A549 (cell line): ENCODE measurements at regions not wholly inside any gene's neighbourhood (a gene's known extent, or its start where the extent isn't known, plus 50 kb on each side); places are given as distances from the start of the nearest gene placed in this dataset.

Source experiments
- ATAC-seq, 2 experiments: fragments of 200-7000 bp in 1 of 2; fragments of >200 bp in 1 of 2; cut with Nextera tagmentation in 1 of 2; cut with Tn5 transposase in 1 of 2; 3 replicates each; pipeline versions ENCODE4 v1.8.0 to v1.9.1; 2018 to 2020; ENCODE audit warnings: mild to moderate bottlenecking in 1 of 2, moderate library complexity in 1 of 2
- CTCF ChIA-PET: fragments of 300-600 bp; sonication (Branson Sonifier 250); formaldehyde crosslinking; extraction: SDS; loops from one replicate; lab custom pipeline; 2021; ENCODE audit warnings: antibody characterized with exemption, inconsistent platforms; lab: Yijun Ruan, JAX
- POLR2A ChIA-PET: fragments of 350-600 bp; formaldehyde crosslinking; extraction: SDS; loops from one replicate; lab custom pipeline; 2021; ENCODE audit warnings: antibody characterized with exemption, inconsistent platforms; lab: Yijun Ruan, JAX
- DNase-seq, 2 experiments: peaks; one replicate each; pipeline versions ENCODE4 v3.0.0 to v3.0.0-alpha.2; 2011 to 2016; ENCODE audit warnings: low read depth in 1 of 2, low spot score in 1 of 2
- FAIRE-seq: peaks from 2 replicates; lab custom pipeline; 2011; peaks lifted over from hg19 to GRCh38; lab: Jason Lieb, UNC
- H3K27ac ChIP-seq, 2 experiments: fragments of >200 bp; sonication (Bioruptor Twin); formaldehyde crosslinking; 3 replicates each; pipeline ENCODE4 v1.5.1; 2016 to 2017
- H3K4me1 ChIP-seq: fragments of >200 bp; sonication (Bioruptor Twin); formaldehyde crosslinking; 3 replicates; pipeline ENCODE4 v1.6.1; 2016
- H3K4me2 ChIP-seq: fragments of >200 bp; sonication (Bioruptor Twin); formaldehyde crosslinking; 3 replicates; pipeline ENCODE4 v1.6.1; 2016
- H3K4me3 ChIP-seq: fragments of >200 bp; sonication (Bioruptor Twin); formaldehyde crosslinking; 3 replicates; pipeline ENCODE4 v1.5.1; 2016
- H3K9me3 ChIP-seq: fragments of >200 bp; sonication (Bioruptor Twin); formaldehyde crosslinking; 3 replicates; pipeline ENCODE4 v1.6.1; 2016
- CBX2 ChIP-seq: fragments of 200-600 bp; sonication (generic); IDR thresholded peaks from 2 replicates; pipeline ENCODE4 v1.6.1; 2016; ENCODE audit warnings: low read depth, mild to moderate bottlenecking, borderline replicate concordance
- CEBPB ChIP-seq, 2 experiments: fragments of >200 bp in 1 of 2; sonication (Bioruptor Twin) in 1 of 2; formaldehyde crosslinking in 1 of 2; IDR thresholded peaks; 2 replicates each; pipeline ENCODE4 v1.6.1; 2012 to 2016
- EHF ChIP-seq: fragments of 250-450 bp; sonication (Bioruptor Pico); IDR thresholded peaks from 2 replicates; pipeline ENCODE4 v1.5.0; 2020; ENCODE audit warnings: mild to moderate bottlenecking
- EHMT2 ChIP-seq: fragments of 200-600 bp; sonication (generic); IDR thresholded peaks from 2 replicates; pipeline ENCODE4 v1.6.1; 2016; ENCODE audit warnings: antibody characterized with exemption, low read depth, mild to moderate bottlenecking, moderate library complexity
- EP300 ChIP-seq, 2 experiments: fragments of >200 bp; sonication (Bioruptor Twin); formaldehyde crosslinking; IDR thresholded peaks; 2 replicates in 1 of 2; 3 replicates in 1 of 2; pipeline ENCODE4 v1.6.1; 2016 to 2017
- FOSB ChIP-seq: fragments of 250-450 bp; sonication (Bioruptor Pico); IDR thresholded peaks from 2 replicates; pipeline ENCODE4 v1.5.0; 2020; ENCODE audit warnings: mild to moderate bottlenecking, moderate library complexity
- FOSL2 ChIP-seq, 2 experiments: fragments of 450-650 bp in 1 of 2; fragments of >200 bp in 1 of 2; sonication (Bioruptor Twin) in 1 of 2; formaldehyde crosslinking; IDR thresholded peaks; 2 replicates each; pipeline versions ENCODE4 v1.5.0 to v1.6.1; 2016 to 2020; ENCODE audit warnings: mild to moderate bottlenecking in 1 of 2, moderate library complexity in 1 of 2
- HDAC2 ChIP-seq: fragments of 200-600 bp; sonication (generic); IDR thresholded peaks from 2 replicates; pipeline ENCODE4 v1.6.1; 2016
- HES2 ChIP-seq: fragments of >200 bp; sonication (Bioruptor Twin); formaldehyde crosslinking; IDR thresholded peaks from 2 replicates; pipeline ENCODE4 v1.6.1; 2016
- HEYL ChIP-seq: fragments of 250-450 bp; sonication (Bioruptor Pico); IDR thresholded peaks from 2 replicates; pipeline ENCODE4 v1.8.0; 2021; ENCODE audit warnings: mild to moderate bottlenecking, moderate library complexity
- HOXB13 ChIP-seq: fragments of 250-450 bp; sonication (Bioruptor Pico); IDR thresholded peaks from 2 replicates; pipeline ENCODE4 v1.5.0; 2020; ENCODE audit warnings: low read depth, mild to moderate bottlenecking, moderate library complexity
- JUNB ChIP-seq: fragments of >200 bp; sonication (Bioruptor Twin); formaldehyde crosslinking; IDR thresholded peaks from 2 replicates; pipeline ENCODE4 v1.6.1; 2016
- KDM5A ChIP-seq: fragments of 200-600 bp; sonication (generic); IDR thresholded peaks from 2 replicates; pipeline ENCODE4 v1.6.1; 2016; ENCODE audit warnings: antibody characterized with exemption, mild to moderate bottlenecking
- MYC ChIP-seq: IDR thresholded peaks from 2 replicates; pipeline ENCODE4 v1.6.1; 2012; ENCODE audit warnings: mild to moderate bottlenecking, inconsistent platforms, low read length, improper control_type of control experiment, borderline replicate concordance
- NFE2L2 ChIP-seq: fragments of 150-350 bp; conservative IDR thresholded peaks from 2 replicates; pipeline ENCODE4 v1.6.1; 2014; ENCODE audit warnings: low read length
- NPAS2 ChIP-seq: fragments of 250-450 bp; sonication (Bioruptor Pico); IDR thresholded peaks from 2 replicates; pipeline ENCODE4 v1.8.0; 2022; ENCODE audit warnings: mild to moderate bottlenecking, moderate library complexity, borderline replicate concordance
- NR3C1 ChIP-seq: fragments of >200 bp; sonication (Bioruptor Twin); formaldehyde crosslinking; IDR thresholded peaks from 3 replicates; pipeline ENCODE4 v1.6.1; 2017
- PBX3 ChIP-seq: IDR thresholded peaks from 2 replicates; pipeline ENCODE4 v1.6.1; 2012
- PHF8 ChIP-seq: fragments of 200-600 bp; sonication (generic); IDR thresholded peaks from 2 replicates; pipeline ENCODE4 v1.6.1; 2016; ENCODE audit warnings: low read depth, mild to moderate bottlenecking, antibody characterized with exemption, moderate library complexity, borderline replicate concordance
- POLR2A ChIP-seq: IDR thresholded peaks from 2 replicates; pipeline ENCODE4 v1.6.1; 2012; ENCODE audit warnings: mild to moderate bottlenecking, low read length
- RAD21 ChIP-seq, 2 experiments: fragments of >200 bp in 1 of 2; sonication (Bioruptor Twin) in 1 of 2; formaldehyde crosslinking in 1 of 2; IDR thresholded peaks in 1 of 2; conservative IDR thresholded peaks in 1 of 2; 2 replicates in 1 of 2; 3 replicates in 1 of 2; pipeline ENCODE4 v1.6.1; 2012 to 2018; ENCODE audit warnings: inconsistent platforms in 1 of 2
- RCOR1 ChIP-seq: fragments of 150-350 bp; IDR thresholded peaks from 2 replicates; pipeline ENCODE4 v1.6.1; 2014; ENCODE audit warnings: antibody characterized with exemption, low read length, low read depth
- REST ChIP-seq: fragments of 200-600 bp; sonication (generic); IDR thresholded peaks from 2 replicates; pipeline ENCODE4 v1.6.1; 2016; ENCODE audit warnings: antibody characterized with exemption, mild to moderate bottlenecking, moderate library complexity
- SMC3 ChIP-seq: fragments of >200 bp; sonication (Bioruptor Twin); formaldehyde crosslinking; IDR thresholded peaks from 3 replicates; pipeline ENCODE4 v1.6.1; 2018; ENCODE audit warnings: inconsistent platforms
- USF2 ChIP-seq: fragments of 450-650 bp; IDR thresholded peaks from 2 replicates; pipeline ENCODE4 v1.6.1; 2014; ENCODE audit warnings: antibody characterized with exemption
- ZNF302 ChIP-seq: fragments of 250-450 bp; sonication (Bioruptor Pico); IDR thresholded peaks from 2 replicates; pipeline ENCODE4 v1.9.0; 2021; ENCODE audit warnings: inconsistent platforms, mild to moderate bottlenecking, moderate library complexity
- WGBS: methylation state at CpG from one replicate; pipeline ENCODE4 v1.1.6; 2017; ENCODE audit errors: missing lambda C conversion rate; 5-methylcytosine and 5-hydroxymethylcytosine counted together

GRCh38 chr16:19974607-19975006 is 90.0 kb upstream of the GPRC5B start:
- CTCF ChIA-PET, result no interaction called here
- FAIRE-seq, result no peak
- no peaks in the 10 kb centered on the region for H3K4me1 ChIP-seq
- TF ChIP-seq NR3C1 (no peak), RCOR1 (no peak), HEYL (CRISPR knock-in tag) (no peak), KDM5A (no peak), FOSL2 (IDR thresholded peaks at IDR 0.05) (no peak), FOSL2 (CRISPR knock-in tag; IDR thresholded peaks at IDR 0.05) (no peak), REST (no peak), HDAC2 (no peak), NFE2L2 (no peak), PHF8 (no peak), MYC (no peak), EP300 (IDR thresholded peaks at IDR 0.05) (no peak), HOXB13 (CRISPR knock-in tag) (no peak)
- TF ChIP-seq, all 56 proteins: peak for 0
- ATAC-seq, result no peak
- 10% methylated on average over 4 of the region's 4 CpGs for WGBS
- no peak overlapping the region for H3K4me2 ChIP-seq
- H3K4me3 ChIP-seq, result no peak overlapping the region
- no peak overlapping the region for H3K27ac ChIP-seq
- DNase-seq, result no peak
- no peaks in the 10 kb centered on the region for H3K9me3 ChIP-seq
- POLR2A ChIA-PET, result no interaction called here

- ATAC-seq, result no peak
- H3K4me1 ChIP-seq, result no peaks in the 10 kb centered on the region
- TF ChIP-seq NR3C1, result no peak
- TF ChIP-seq EHF (CRISPR knock-in tag), result no peak
- no peak for TF ChIP-seq KDM5A
- no peak for TF ChIP-seq POLR2A
- TF ChIP-seq CBX2, result no peak
- no peak for TF ChIP-seq RAD21 (conservative IDR thresholded peaks at IDR 0.05 in 1 of 2, IDR thresholded peaks at IDR 0.05 in 1 of 2)
- TF ChIP-seq SMC3, result no peak
- no peak for TF ChIP-seq ZNF302 (CRISPR knock-in tag)
- TF ChIP-seq JUNB, result no peak
- no peak for TF ChIP-seq CEBPB (IDR thresholded peaks at IDR 0.05)
- TF ChIP-seq PBX3, result no peak
- TF ChIP-seq NPAS2 (CRISPR knock-in tag), result no peak
- TF ChIP-seq USF2, result no peak
- TF ChIP-seq FOSB, result no peak
- TF ChIP-seq MYC, result no peak
- no peak for TF ChIP-seq HES2
- TF ChIP-seq EP300 (IDR thresholded peaks at IDR 0.05), result no peak
- no peak for TF ChIP-seq HEYL (CRISPR knock-in tag)
- TF ChIP-seq EHMT2, result no peak
- TF ChIP-seq PHF8, result no peak
- TF ChIP-seq, all 56 proteins: peak for 0
- ChIA-PET POLR2A (no interaction called here), CTCF (interaction anchor here (0.6 to 0.8 kb wide), 2 partner anchors 64 to 65 kb away, joined by 3 read pairs; no protein-coding TSS in a partner anchor)
- Histone ChIP-seq H3K4me2 (no peak overlapping the region), H3K9me3 (no peaks in the 10 kb centered on the region), H3K27ac (no peak overlapping the region), H3K4me3 (no peak overlapping the region)
- WGBS, result 21% methylated on average over 4 of the region's 4 CpGs
- no peak for DNase-seq
- no peak for FAIRE-seq
Measured at GRCh38 chr16:19972111-19972510, 87.5 kb upstream of the GPRC5B start.
